Gastroesophageal sphincter (tissue), 3 donors: ENCODE measurements at regions not wholly inside any gene's neighbourhood (a gene's known extent, or its start where the extent isn't known, plus 50 kb on each side); places are given as distances from the start of the nearest gene placed in this dataset.

Experiments
- CTCF ChIP-seq, 4 experiments: fragments of 200-600 bp in 2 of 4; fragments of 450-650 bp in 2 of 4; sonication (generic) in 1 of 4; IDR thresholded peaks; one replicate each; pipeline ENCODE4 v1.5.1; 2017 to 2019; ENCODE audit warnings: antibody characterized with exemption in 4 of 4, mild to moderate bottlenecking in 2 of 4, moderate library complexity in 2 of 4
- EP300 ChIP-seq: sonication (generic); formaldehyde crosslinking; IDR thresholded peaks from one replicate; pipeline ENCODE4 v1.6.1; 2017; ENCODE audit warnings: antibody characterized with exemption, mild to moderate bottlenecking
- POLR2A ChIP-seq, 2 donors: fragments of 450-650 bp; IDR thresholded peaks; one replicate each; pipeline ENCODE4 v1.6.1; 2017; ENCODE audit warnings: antibody characterized with exemption in 2 of 2, mild to moderate bottlenecking in 2 of 2, moderate library complexity in 1 of 2
- POLR2AphosphoS5 ChIP-seq: sonication (generic); formaldehyde crosslinking; IDR thresholded peaks from one replicate; pipeline ENCODE4 v1.6.1; 2017; ENCODE audit warnings: antibody characterized with exemption

GRCh38 chr9:134493461-134494272 is 147.9 kb upstream of the COL5A1 start:
- TF ChIP-seq CTCF (IDR thresholded peaks at IDR 0.05), result no peak
- no peak for TF ChIP-seq POLR2A (IDR thresholded peaks at IDR 0.05)
- TF ChIP-seq EP300, result no peak
- TF ChIP-seq POLR2AphosphoS5, result no peak
